Natural killer cell treated with Interleukin-12 subunit alpha and Interleukin-12 subunit beta and Interleukin-15 and Interleukin-18, amount 100 ng/mL, for 72 hours (primary cell): ENCODE measurements at regions not wholly inside any gene's neighbourhood (a gene's known extent, or its start where the extent isn't known, plus 50 kb on each side); places are given as distances from the start of the nearest gene placed in this dataset.

Source experiments
- ATAC-seq, 2 donors: fragments of 150-1000 bp; cut with Tn5 transposase in 1 of 2; sonication (Bioruptor Pico), chemical (Tn5 transposase) in 1 of 2; 2 replicates each; pipeline ENCODE4 v1.10.0; 2021
- DNase-seq: peaks from one replicate; pipeline ENCODE4 v3.0.0; 2022; ENCODE audit warnings: low spot score
- H3K27ac Mint-ChIP-seq, 2 donors: 1 replicate in 1 of 2; 2 replicates in 1 of 2; pipeline ENCODE4 v1.8.0; 2022; ENCODE audit warnings: mixed read lengths in 2 of 2, mild to moderate bottlenecking in 1 of 2, moderate library complexity in 1 of 2
- H3K27me3 Mint-ChIP-seq, 2 donors: 1 replicate in 1 of 2; 2 replicates in 1 of 2; pipeline ENCODE4 v1.8.0; 2022; ENCODE audit warnings: mixed read lengths in 2 of 2
- H3K36me3 Mint-ChIP-seq: one replicate; pipeline ENCODE4 v1.8.0; 2022; ENCODE audit warnings: mixed read lengths
- H3K4me1 Mint-ChIP-seq, 2 donors: 1 replicate in 1 of 2; 2 replicates in 1 of 2; pipeline ENCODE4 v1.8.0; 2022; ENCODE audit warnings: low read depth in 2 of 2, mixed read lengths in 2 of 2, mild to moderate bottlenecking in 1 of 2
- H3K4me3 Mint-ChIP-seq: one replicate; pipeline ENCODE4 v1.8.0; 2022; ENCODE audit warnings: mixed read lengths
- H3K9me3 Mint-ChIP-seq: 2 replicates; pipeline ENCODE4 v1.8.0; 2022; ENCODE audit warnings: mixed read lengths

DNA sequence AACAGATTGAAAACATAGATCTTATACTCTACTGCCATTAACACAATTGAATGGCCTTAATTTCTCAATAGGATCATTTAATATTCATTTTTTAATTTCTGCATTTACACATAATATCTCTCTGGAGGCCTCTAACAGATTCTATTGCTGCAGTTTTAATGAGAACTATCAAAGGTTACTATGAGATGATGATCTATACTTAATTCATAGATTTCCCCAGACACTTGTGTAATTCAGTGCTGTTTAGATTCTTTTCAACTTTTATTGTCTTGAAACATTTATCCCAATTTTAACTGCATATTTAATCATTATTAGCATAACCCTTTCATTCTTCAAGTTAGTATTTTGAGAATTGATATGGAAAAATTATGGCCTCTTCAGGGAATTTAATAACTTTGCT lies 1056.5 kb upstream of the CDH8 start:
- DNase-seq = no peak
- no peak overlapping the region for H3K4me3 Mint-ChIP-seq
- H3K9me3 Mint-ChIP-seq = peaks cover 19% of the 10 kb centered on the region
- H3K27ac Mint-ChIP-seq = no peak overlapping the region
- no peak for ATAC-seq
- H3K27me3 Mint-ChIP-seq = no peaks in the 10 kb centered on the region
- H3K36me3 Mint-ChIP-seq = no peaks in the 10 kb centered on the region
- H3K4me1 Mint-ChIP-seq = no peaks in the 10 kb centered on the region

- ATAC-seq = no peak
- DNase-seq = no peak
- H3K4me1 Mint-ChIP-seq = no peaks in the 10 kb centered on the region
- H3K4me3 Mint-ChIP-seq = no peak overlapping the region
- H3K9me3 Mint-ChIP-seq = peaks cover 9% of the 10 kb centered on the region
- H3K27ac Mint-ChIP-seq = no peak overlapping the region
- H3K27me3 Mint-ChIP-seq = no peaks in the 10 kb centered on the region
- H3K36me3 Mint-ChIP-seq = peaks cover 13% of the 10 kb centered on the region
These were observed 1045.9 kb upstream of the CDH8 start for GRCh38 chr16:63082101-63082500.

- ATAC-seq = no peak
- Mint-ChIP-seq H3K4me1 (no peaks in the 10 kb centered on the region), H3K36me3 (peaks cover 16% of the 10 kb centered on the region), H3K27ac (no peak overlapping the region), H3K27me3 (no peaks in the 10 kb centered on the region), H3K9me3 (peaks cover 10% of the 10 kb centered on the region), H3K4me3 (no peak overlapping the region)
- no peak for DNase-seq
These were observed 1044.5 kb upstream of the CDH8 start for GRCh38 chr16:63080746-63081145.

DNA sequence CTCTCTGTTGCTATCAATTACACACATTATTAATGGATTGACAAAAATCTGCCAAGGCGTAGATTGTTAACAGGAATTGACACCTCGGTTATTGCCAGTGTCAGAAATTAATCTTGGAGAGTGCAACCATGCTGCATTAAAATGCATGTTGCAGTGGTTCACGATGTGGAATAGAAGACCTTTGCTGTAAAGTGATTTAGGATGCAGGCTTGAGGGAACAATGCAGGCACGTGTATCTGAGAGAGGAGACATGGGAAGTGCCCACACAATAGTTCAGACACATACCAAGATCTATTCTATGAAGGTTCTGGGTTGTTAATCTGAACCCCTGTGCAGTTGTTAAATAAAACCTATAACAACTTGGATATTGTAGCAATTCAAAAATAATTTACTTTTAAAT lies 1032.8 kb upstream of the CDH8 start:
- DNase-seq (no peak), ATAC-seq (no peak)
- Mint-ChIP-seq H3K9me3 (peaks cover 26% of the 10 kb centered on the region), H3K4me1 (no peaks in the 10 kb centered on the region), H3K4me3 (no peak overlapping the region), H3K27me3 (no peaks in the 10 kb centered on the region), H3K27ac (no peak overlapping the region), H3K36me3 (peaks cover 4% of the 10 kb centered on the region)

- Mint-ChIP-seq H3K9me3 (peaks cover 21% of the 10 kb centered on the region), H3K4me3 (no peak overlapping the region), H3K36me3 (peaks cover 4% of the 10 kb centered on the region), H3K4me1 (no peaks in the 10 kb centered on the region), H3K27me3 (no peaks in the 10 kb centered on the region), H3K27ac (no peak overlapping the region)
- DNase-seq = no peak
- ATAC-seq = no peak
These were observed 1030.9 kb upstream of the CDH8 start for GRCh38 chr16:63067141-63067540.

DNA sequence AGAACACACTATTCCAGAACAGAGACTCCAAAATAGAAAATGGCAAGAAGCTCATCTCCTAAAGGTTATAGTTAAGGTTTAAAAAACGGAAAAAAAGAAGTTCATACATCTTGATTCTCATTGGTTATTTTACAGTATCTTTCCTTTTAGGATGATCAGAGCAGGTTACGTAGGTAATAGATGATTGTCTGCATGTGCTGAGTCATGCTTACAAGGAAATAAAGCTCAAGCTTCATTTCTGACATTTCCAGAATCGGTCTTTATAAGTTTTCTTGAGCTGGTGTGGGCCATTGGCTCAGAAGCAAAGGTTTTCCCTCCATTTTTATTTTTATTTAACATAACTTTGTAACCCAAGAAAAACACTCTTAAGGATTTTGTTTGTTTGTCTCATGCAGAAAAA lies 1030.3 kb upstream of the CDH8 start:
- Mint-ChIP-seq H3K9me3 (peaks cover 23% of the 10 kb centered on the region), H3K27me3 (no peaks in the 10 kb centered on the region), H3K36me3 (peaks cover 4% of the 10 kb centered on the region), H3K27ac (no peak overlapping the region), H3K4me1 (no peaks in the 10 kb centered on the region), H3K4me3 (no peak overlapping the region)
- DNase-seq (no peak), ATAC-seq (no peak)

GRCh38 chr16:63061319-63061718 lies 1025.1 kb upstream of the CDH8 start:
- DNase-seq (no peak), ATAC-seq (no peak)
- Mint-ChIP-seq H3K9me3 (peaks cover 26% of the 10 kb centered on the region), H3K4me1 (no peaks in the 10 kb centered on the region), H3K36me3 (peaks cover 4% of the 10 kb centered on the region), H3K27ac (no peak overlapping the region), H3K27me3 (no peaks in the 10 kb centered on the region), H3K4me3 (no peak overlapping the region)

- Mint-ChIP-seq H3K27ac (no peak overlapping the region), H3K27me3 (no peaks in the 10 kb centered on the region), H3K4me3 (no peak overlapping the region), H3K36me3 (no peaks in the 10 kb centered on the region), H3K4me1 (no peaks in the 10 kb centered on the region), H3K9me3 (peaks cover 18% of the 10 kb centered on the region)
- ATAC-seq (no peak), DNase-seq (no peak)
These were observed 1023.4 kb upstream of the CDH8 start for GRCh38 chr16:63059676-63060075.

DNA sequence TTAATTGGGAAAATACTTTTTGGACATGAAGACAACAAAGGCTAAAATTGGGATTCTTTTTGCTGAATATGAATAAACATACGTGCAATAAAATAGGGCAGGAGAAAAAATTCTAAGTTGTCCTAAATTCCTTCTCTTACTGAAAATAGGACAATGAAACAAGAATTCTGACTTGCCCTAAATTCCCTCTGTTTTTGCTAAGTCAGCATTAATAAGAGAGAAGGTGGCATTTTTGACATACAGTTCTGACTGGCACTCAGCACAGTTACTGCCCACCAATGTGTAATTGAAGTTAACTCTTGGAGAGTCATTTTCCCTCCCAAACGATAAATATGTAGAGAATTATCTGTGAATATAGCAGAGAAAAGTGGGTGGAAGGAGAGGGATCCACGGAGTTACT lies 1021.1 kb upstream of the CDH8 start:
- Mint-ChIP-seq H3K9me3 (peaks cover 20% of the 10 kb centered on the region), H3K27me3 (no peaks in the 10 kb centered on the region), H3K27ac (no peak overlapping the region), H3K36me3 (peaks cover 5% of the 10 kb centered on the region), H3K4me3 (no peak overlapping the region), H3K4me1 (no peaks in the 10 kb centered on the region)
- no peak for DNase-seq
- no peak for ATAC-seq

GRCh38 chr16:63050391-63050790 lies 1014.2 kb upstream of the CDH8 start:
- H3K9me3 Mint-ChIP-seq = peaks cover 19% of the 10 kb centered on the region
- ATAC-seq (no peak), DNase-seq (no peak)
- H3K27ac Mint-ChIP-seq = no peak overlapping the region
- H3K27me3 Mint-ChIP-seq = no peaks in the 10 kb centered on the region
- no peak overlapping the region for H3K4me3 Mint-ChIP-seq
- peaks cover 15% of the 10 kb centered on the region for H3K36me3 Mint-ChIP-seq
- no peaks in the 10 kb centered on the region for H3K4me1 Mint-ChIP-seq

- ATAC-seq (no peak), DNase-seq (no peak)
- Mint-ChIP-seq H3K27ac (no peak overlapping the region), H3K36me3 (no peaks in the 10 kb centered on the region), H3K4me3 (no peak overlapping the region), H3K9me3 (peaks cover 15% of the 10 kb centered on the region), H3K4me1 (no peaks in the 10 kb centered on the region), H3K27me3 (no peaks in the 10 kb centered on the region)
These were observed 1002.3 kb upstream of the CDH8 start for GRCh38 chr16:63038397-63039106.

DNA sequence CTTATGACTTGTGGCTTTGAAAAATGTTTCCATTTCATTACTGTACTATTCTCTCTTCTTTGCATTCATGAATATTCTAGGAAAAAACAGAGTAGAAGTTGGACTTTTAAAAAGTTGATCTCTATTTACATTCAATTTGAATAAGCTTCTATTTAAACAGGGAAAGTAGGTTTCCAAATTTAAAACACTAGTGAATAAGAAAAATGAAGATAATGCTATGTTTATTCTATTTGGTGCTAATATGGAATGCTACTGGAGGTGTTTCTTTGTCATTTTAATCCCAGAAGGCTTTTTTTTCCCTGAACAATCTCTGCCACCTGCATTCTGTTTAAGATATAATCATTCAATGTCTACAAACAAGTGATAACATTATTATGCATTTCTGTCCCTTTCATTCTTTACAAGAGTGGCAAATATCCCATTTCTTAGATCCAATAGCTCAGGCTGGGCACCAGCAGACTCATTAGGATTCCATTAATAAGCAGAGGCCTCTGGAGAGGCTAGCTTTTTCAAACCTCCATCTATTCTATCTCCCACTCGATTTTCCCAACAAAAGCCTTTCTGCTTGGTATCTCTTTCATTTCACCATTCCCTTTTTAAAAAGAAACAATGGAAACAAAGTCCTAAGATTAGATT lies 1001.6 kb upstream of the CDH8 start:
- no peaks in the 10 kb centered on the region for H3K36me3 Mint-ChIP-seq
- H3K4me1 Mint-ChIP-seq = no peaks in the 10 kb centered on the region
- ATAC-seq (no peak), DNase-seq (no peak)
- no peak overlapping the region for H3K4me3 Mint-ChIP-seq
- no peaks in the 10 kb centered on the region for H3K27me3 Mint-ChIP-seq
- no peak overlapping the region for H3K27ac Mint-ChIP-seq
- peaks cover 16% of the 10 kb centered on the region for H3K9me3 Mint-ChIP-seq

DNA sequence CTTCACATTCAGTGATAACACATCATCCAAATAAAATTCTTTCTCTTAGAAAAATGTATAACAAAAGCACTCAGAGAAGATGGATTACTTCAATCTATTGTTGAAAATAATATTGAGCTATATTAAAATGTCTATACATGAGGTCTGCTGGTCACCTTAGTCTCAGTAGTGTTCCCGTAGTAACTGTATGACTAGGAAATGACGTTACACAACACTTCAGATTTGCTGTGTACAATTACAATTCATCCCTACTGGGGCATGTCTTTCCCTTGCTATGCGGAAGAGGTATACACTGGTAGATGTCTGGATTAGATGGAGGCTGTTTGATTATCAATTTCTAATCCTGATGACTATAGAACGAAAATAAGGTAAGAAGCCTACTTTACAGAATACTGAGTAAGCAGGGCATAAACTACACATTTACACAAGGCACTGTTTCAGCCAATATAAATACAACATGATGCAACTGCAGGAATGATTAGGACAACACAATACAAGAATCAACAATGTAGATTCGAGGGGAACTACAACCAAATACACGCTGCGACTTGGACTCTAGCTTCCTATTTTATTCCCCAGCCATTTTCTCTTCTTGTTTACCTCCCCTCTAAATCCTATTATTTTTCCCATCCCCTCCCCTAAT lies 982.5 kb upstream of the CDH8 start:
- Mint-ChIP-seq H3K27me3 (no peaks in the 10 kb centered on the region), H3K4me1 (no peaks in the 10 kb centered on the region), H3K4me3 (no peak overlapping the region), H3K27ac (no peak overlapping the region), H3K36me3 (peaks cover 15% of the 10 kb centered on the region), H3K9me3 (peaks cover 17% of the 10 kb centered on the region)
- ATAC-seq (no peak), DNase-seq (no peak)

GRCh38 chr16:63008688-63009087 lies 972.5 kb upstream of the CDH8 start:
- Mint-ChIP-seq H3K36me3 (peaks cover 4% of the 10 kb centered on the region), H3K9me3 (peaks cover 11% of the 10 kb centered on the region), H3K4me3 (no peak overlapping the region), H3K27ac (no peak overlapping the region), H3K4me1 (no peaks in the 10 kb centered on the region), H3K27me3 (no peaks in the 10 kb centered on the region)
- ATAC-seq = no peak
- no peak for DNase-seq
